BLaER1 treated with 17β-estradiol and CSF1 and Interleukin-3, amounts not matched to agents 10 nM and 100 nM (cell line): ENCODE measurements at regions not wholly inside any gene's neighbourhood (a gene's known extent, or its start where the extent isn't known, plus 50 kb on each side); places are given as distances from the start of the nearest gene placed in this dataset.

Experiments used
- H3K27ac ChIP-seq, 11 experiments: shearing (Covaris generic); formaldehyde crosslinking; 2 replicates each; pipeline ENCODE4 v1.8.1; 2022
- H3K27me3 ChIP-seq, 11 experiments: shearing (Covaris generic); formaldehyde crosslinking; 2 replicates each; pipeline ENCODE4 v1.8.1; 2022
- H3K36me3 ChIP-seq, 11 experiments: shearing (Covaris generic); formaldehyde crosslinking; 2 replicates each; pipeline ENCODE4 v1.8.1; 2022
- H3K4me1 ChIP-seq, 10 experiments: shearing (Covaris generic); formaldehyde crosslinking; 2 replicates each; pipeline ENCODE4 v1.8.1; 2022
- H3K4me2 ChIP-seq, 11 experiments: shearing (Covaris generic); formaldehyde crosslinking; 2 replicates each; pipeline ENCODE4 v1.8.1; 2022
- H3K4me3 ChIP-seq, 10 experiments: shearing (Covaris generic); formaldehyde crosslinking; 2 replicates each; pipeline ENCODE4 v1.8.1; 2022
- H3K9ac ChIP-seq, 11 experiments: shearing (Covaris generic); formaldehyde crosslinking; 2 replicates each; pipeline ENCODE4 v1.8.1; 2022
- H3K9me3 ChIP-seq, 11 experiments: shearing (Covaris generic); formaldehyde crosslinking; replicated peaks in 1 of 11; 2 replicates each; pipeline ENCODE4 v1.8.1; 2022
- H4K20me1 ChIP-seq, 11 experiments: shearing (Covaris generic); formaldehyde crosslinking; 2 replicates each; pipeline ENCODE4 v1.8.1; 2022
- Cebpa-rat ChIP-seq, 11 experiments: shearing (Covaris generic); IDR thresholded peaks; 2 replicates each; pipeline ENCODE4 v1.8.1; 2022

- no peak for TF ChIP-seq Cebpa-rat (IDR thresholded peaks at IDR 0.05)
- Histone ChIP-seq H3K9me3 (peaks cover 8 to 20% (median 16%) of the 10 kb centered on the region in 11 experiments; a peak in 20 of 22 replicates), H3K9ac (no peak overlapping the region), H3K27ac (no peak overlapping the region), H3K4me3 (no peak overlapping the region), H3K4me1 (peaks cover 0 to 20% (median 7%) of the 10 kb centered on the region in 10 experiments; a peak in 8 of 20 replicates), H4K20me1 (no peaks in the 10 kb centered on the region), H3K4me2 (no peak overlapping the region), H3K36me3 (0 out of 22 replicates have a peak, but pooled peaks cover 0 to 2% (median 0%) of the 10 kb centered on the region in 11 experiments), H3K27me3 (no peaks in the 10 kb centered on the region)
These were observed 62.7 kb upstream of the CTDP1 start for GRCh38 chr18:79616651-79617510.

DNA sequence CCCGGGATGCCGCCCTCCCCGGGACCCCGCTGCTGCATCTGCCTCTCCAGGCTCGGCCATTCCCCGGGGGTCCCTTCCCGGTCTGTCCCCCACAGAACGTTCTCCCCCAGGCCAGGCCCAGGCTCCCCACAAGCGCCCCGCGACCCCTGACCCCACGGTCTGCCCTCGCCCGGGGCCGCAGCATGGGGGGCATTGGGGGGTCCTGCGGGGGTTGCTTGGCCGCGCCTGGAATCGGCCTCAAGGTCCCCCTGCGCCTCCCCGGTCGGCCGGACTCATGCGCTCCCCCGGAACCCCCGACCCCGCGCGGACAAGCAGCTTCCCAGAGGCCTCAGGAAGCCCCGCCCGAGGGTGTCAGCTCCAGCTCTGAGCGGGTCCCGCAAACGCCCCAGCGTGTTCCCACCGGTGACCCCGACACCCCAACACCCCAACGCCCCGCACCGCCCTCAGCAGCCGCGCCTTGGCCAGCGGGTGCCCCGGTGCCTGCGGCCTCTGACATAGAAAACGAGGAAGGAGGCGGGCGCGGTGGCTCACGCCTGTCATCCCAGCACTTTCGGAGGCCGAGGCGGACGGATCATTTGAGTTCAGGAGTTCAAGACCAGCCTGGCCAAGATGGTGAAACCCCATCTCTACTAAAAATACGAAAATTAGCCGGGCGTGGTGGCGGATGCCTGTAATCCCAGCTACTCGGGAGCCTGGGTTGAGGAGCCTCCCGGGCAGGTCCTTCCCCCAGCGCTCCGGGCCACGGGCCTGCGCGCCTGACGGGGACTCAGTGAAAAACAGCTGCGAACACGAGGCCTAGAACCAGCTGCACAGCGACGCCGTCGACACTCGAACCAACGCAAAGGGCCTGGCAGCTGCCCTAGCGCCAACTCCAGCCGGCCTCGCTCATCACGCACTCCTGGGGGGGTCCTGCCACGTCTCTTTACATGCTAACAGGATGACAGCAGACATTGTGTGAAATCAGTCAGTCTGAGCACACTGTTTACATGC lies 61.8 kb upstream of the CTDP1 start:
- Histone ChIP-seq H3K4me1 (peaks cover 0 to 15% (median 7%) of the 10 kb centered on the region in 10 experiments; a peak in 8 of 20 replicates), H3K36me3 (0 out of 22 replicates have a peak, but pooled peaks cover 0 to 2% (median 0%) of the 10 kb centered on the region in 11 experiments), H3K4me3 (no peak overlapping the region), H3K9me3 (peaks cover 8 to 20% (median 16%) of the 10 kb centered on the region in 11 experiments; a peak in 20 of 22 replicates), H3K27me3 (no peaks in the 10 kb centered on the region), H3K9ac (no peak overlapping the region), H3K27ac (no peak overlapping the region), H3K4me2 (no peak overlapping the region), H4K20me1 (no peaks in the 10 kb centered on the region)
- TF ChIP-seq Cebpa-rat (IDR thresholded peaks at IDR 0.05) = no peak

DNA sequence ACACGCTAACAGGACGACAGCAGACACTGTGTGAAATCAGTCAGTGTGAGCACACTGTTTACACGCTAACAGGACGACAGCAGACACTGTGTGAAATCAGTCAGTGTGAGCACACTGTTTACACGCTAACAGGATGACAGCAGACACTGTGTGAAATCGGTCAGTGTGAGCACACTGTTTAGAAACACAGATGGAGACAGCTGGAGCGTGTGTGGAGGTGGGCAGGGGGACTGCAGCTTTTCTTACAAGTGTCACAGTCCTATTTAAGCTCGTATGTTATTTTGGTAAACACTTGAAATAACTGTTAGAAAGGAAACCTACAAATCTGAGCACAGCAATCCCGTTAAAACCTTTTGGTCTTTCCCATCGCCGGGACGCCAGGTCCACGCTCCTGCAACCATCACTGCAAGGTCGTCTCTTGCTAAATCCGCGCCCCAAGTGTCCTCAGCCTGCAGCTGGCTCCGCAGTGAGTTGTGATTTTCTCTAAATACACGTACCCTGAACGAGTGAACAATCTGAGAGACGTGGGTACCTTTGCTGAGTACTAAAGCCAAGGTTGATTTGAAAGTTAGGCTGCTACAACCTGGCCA lies 58.9 kb upstream of the CTDP1 start:
- no peak overlapping the region for H3K9ac ChIP-seq
- peaks cover 8 to 20% (median 16%) of the 10 kb centered on the region in 11 experiments; a peak in 20 of 22 replicates for H3K9me3 ChIP-seq
- H3K36me3 ChIP-seq = 0 out of 22 replicates have a peak, but pooled peaks cover 0 to 2% (median 0%) of the 10 kb centered on the region in 11 experiments
- peaks cover 0 to 3% (median 0%) of the 10 kb centered on the region in 11 experiments; a peak in 3 of 22 replicates for H4K20me1 ChIP-seq
- H3K4me1 ChIP-seq = peaks cover 25 to 28% (median 27%) of the 10 kb centered on the region in 10 experiments
- H3K27ac ChIP-seq = no peak overlapping the region
- no peak overlapping the region for H3K4me2 ChIP-seq
- H3K27me3 ChIP-seq = peaks cover 0 to 11% (median 2%) of the 10 kb centered on the region in 11 experiments; a peak in 13 of 22 replicates
- TF ChIP-seq Cebpa-rat (IDR thresholded peaks at IDR 0.05) = no peak
- H3K4me3 ChIP-seq = no peak overlapping the region

DNA sequence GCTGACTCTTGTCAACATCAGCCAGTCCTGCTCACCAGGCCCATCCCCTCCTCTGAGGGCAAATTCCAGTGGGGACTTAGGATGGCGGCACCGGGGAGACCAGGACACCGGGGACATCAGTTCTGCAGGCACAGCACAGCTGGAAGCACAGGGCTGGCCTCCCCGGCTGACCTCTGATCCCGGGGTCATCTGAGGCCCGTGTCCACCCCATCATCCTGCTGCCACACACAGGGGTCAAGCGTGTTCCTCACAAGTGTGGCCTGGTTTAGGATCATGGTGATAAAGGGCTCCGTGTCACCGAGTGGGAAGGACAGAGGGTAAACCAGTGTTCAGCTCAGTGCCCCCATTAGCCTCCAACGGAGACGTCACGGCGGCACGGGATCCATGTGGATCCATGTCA lies 58.1 kb upstream of the CTDP1 start:
- H3K4me1 ChIP-seq = peaks cover 34 to 37% (median 35%) of the 10 kb centered on the region in 10 experiments
- H3K9me3 ChIP-seq = peaks cover 8 to 20% (median 16%) of the 10 kb centered on the region in 11 experiments; a peak in 20 of 22 replicates
- no peak overlapping the region for H3K4me3 ChIP-seq
- H4K20me1 ChIP-seq = peaks cover 0 to 9% (median 0%) of the 10 kb centered on the region in 11 experiments; a peak in 5 of 22 replicates
- H3K9ac ChIP-seq = no peak overlapping the region
- no peak overlapping the region for H3K4me2 ChIP-seq
- 0 out of 22 replicates have a peak, but pooled peaks cover 0 to 2% (median 0%) of the 10 kb centered on the region in 11 experiments for H3K36me3 ChIP-seq
- H3K27ac ChIP-seq = no peak overlapping the region
- H3K27me3 ChIP-seq = peaks cover 0 to 20% (median 9%) of the 10 kb centered on the region in 11 experiments; a peak in 17 of 22 replicates
- TF ChIP-seq Cebpa-rat (IDR thresholded peaks at IDR 0.05) = no peak

- no peak for TF ChIP-seq Cebpa-rat (IDR thresholded peaks at IDR 0.05)
- Histone ChIP-seq H3K9ac (no peak overlapping the region), H3K4me3 (no peak overlapping the region), H3K4me1 (peaks cover 38 to 42% (median 40%) of the 10 kb centered on the region in 10 experiments), H3K9me3 (peaks cover 8 to 20% (median 16%) of the 10 kb centered on the region in 11 experiments; a peak in 20 of 22 replicates), H3K27me3 (peaks cover 0 to 25% (median 14%) of the 10 kb centered on the region in 11 experiments; a peak in 17 of 22 replicates), H4K20me1 (peaks cover 0 to 13% (median 0%) of the 10 kb centered on the region in 11 experiments; a peak in 5 of 22 replicates), H3K27ac (no peak overlapping the region), H3K36me3 (0 out of 22 replicates have a peak, but pooled peaks cover 0 to 2% (median 0%) of the 10 kb centered on the region in 11 experiments), H3K4me2 (no peak overlapping the region)
These were observed 57.6 kb upstream of the CTDP1 start for GRCh38 chr18:79622004-79622403.

GRCh38 chr18:79624356-79625170 lies 55.0 kb upstream of the CTDP1 start:
- peaks cover 0 to 23% (median 0%) of the 10 kb centered on the region in 11 experiments; a peak in 6 of 22 replicates for H4K20me1 ChIP-seq
- H3K9me3 ChIP-seq = peaks cover 8 to 10% (median 8%) of the 10 kb centered on the region in 11 experiments; a peak in 20 of 22 replicates
- TF ChIP-seq Cebpa-rat (IDR thresholded peaks at IDR 0.05) = no peak
- peak overlapping the region; percentile 27 to 68 (median 50); a peak in 17 of 22 replicates for H3K27ac ChIP-seq
- 0 out of 22 replicates have a peak, but pooled peaks cover 0 to 2% (median 0%) of the 10 kb centered on the region in 11 experiments for H3K36me3 ChIP-seq
- peak overlapping the region in 10 of 11 experiments; percentile 10 to 59 (median 28); a peak in 14 of 22 replicates for H3K9ac ChIP-seq
- H3K4me1 ChIP-seq = peaks cover 38 to 58% (median 47%) of the 10 kb centered on the region in 10 experiments
- H3K4me2 ChIP-seq = peak overlapping the region; percentile 79 to 94 (median 90)
- H3K4me3 ChIP-seq = peak overlapping the region in 9 of 10 experiments; percentile 7 to 38 (median 23); a peak in 7 of 20 replicates
- H3K27me3 ChIP-seq = peaks cover 0 to 50% (median 14%) of the 10 kb centered on the region in 11 experiments; a peak in 18 of 22 replicates
